Activated CD4-positive, alpha-beta T cell treated with anti-CD3 and anti-CD28 coated beads, Interleukin-2, Interleukin-6, amounts not matched to agents 100 ng/mL and 50 ng/mL, durations not matched to agents 16 hours and 8 hours (primary cell): ENCODE measurements at regions not wholly inside any gene's neighbourhood (a gene's known extent, or its start where the extent isn't known, plus 50 kb on each side); places are given as distances from the start of the nearest gene placed in this dataset.
"Not testable (repeated sequence)": the region's sequence is repeated elsewhere in the genome, so short reads cannot be mapped to it uniquely, and the experiment has no call there.

Experiments
- DNase-seq: peaks from one replicate; pipeline ENCODE4 v3.0.0-alpha.2; 2020

- DNase-seq = no peak
Measured at GRCh38 chr6:133055441-133055966, 185.7 kb upstream of the EYA4 start.

GRCh38 chr6:133057352-133057751, 183.8 kb upstream of the EYA4 start:
- DNase-seq = no peak

GRCh38 chr6:133062077-133062476, 179.1 kb upstream of the EYA4 start:
- no peak for DNase-seq

DNA sequence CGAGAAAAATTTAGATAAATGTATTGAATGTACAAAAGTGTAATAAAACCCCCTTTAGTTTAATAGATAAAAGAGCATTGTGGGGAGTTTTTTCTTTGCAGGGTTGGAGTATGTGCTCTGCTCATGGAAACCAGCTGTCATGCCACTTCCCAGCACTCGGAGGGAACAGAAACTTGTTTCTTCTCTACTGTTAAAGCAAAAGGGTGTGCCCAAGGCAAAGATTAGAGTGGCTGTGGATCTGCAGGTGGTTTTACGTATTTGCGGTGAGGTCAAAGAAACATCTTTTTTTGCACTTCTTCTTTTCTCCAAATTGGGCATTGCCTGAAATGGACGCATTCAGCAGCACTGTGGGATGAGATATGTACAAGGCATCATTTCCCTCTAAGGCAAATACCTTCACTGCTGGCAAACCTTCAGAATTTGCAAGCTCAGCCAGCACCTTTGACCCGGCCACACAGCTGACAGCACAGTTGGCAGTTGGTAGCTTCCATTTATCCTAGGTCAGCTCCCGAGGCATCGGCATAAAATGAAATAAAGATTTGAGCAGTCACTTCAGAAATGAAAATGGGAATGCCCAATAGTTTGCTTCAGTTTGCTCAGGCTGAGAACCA, 178.4 kb upstream of the EYA4 start:
- DNase-seq = no peak

GRCh38 chr6:133067960-133068359, 173.2 kb upstream of the EYA4 start:
- no peak for DNase-seq

- no peak for DNase-seq
Measured at GRCh38 chr6:133070410-133071043, 170.6 kb upstream of the EYA4 start.

DNA sequence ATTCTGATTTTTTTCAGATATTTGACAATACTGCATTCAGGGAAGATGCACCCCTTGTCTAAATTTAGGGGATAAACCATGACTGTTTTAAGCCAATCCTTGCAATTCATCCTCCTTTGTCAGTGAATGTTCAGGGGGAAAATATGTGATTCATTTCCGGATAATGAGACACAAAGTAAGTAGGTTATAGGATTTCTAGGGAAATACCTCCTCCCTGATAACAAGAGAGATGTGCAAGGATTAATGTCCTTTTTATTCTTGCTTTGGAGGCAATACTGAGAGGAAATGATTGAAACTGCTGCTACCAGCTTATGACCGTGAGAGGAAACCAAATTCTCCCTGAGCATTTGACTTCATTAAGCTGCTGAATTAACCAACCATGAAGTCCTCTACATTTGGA, 161.3 kb upstream of the EYA4 start:
- no peak for DNase-seq

DNA sequence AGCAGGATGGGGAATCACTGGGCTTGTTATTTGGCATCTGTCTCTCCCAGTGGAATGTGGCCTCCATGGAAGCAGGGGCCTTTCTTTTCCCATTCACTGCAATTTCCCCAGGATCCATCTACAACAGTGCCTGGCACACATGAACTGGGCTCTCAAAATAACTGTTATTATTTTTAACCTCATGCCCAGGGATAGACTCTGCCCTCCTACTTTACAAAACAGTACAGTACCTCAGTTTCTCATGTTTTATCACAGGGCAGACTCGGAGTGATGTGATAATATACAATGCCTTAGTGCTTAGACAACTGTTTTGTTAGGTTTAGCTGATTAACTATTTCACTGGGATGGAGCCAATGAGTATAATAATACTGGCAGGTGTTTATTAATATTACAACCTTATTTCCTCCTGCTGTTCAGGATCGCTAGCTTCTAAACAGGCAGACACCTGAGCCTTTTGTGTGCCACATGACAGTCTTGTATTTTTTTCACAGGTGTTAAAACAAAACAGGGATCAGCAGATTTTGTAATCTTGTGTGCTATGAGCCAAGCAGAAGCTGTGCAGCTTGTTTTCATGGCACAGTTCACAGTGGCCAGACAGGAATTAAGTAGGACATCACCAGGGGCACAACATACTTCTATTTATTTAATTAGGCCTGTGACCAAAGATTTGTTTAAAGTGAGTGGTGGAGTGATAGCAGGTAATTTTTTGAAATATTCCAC, 157.7 kb upstream of the EYA4 start:
- no peak for DNase-seq

- DNase-seq = no peak
Measured at GRCh38 chr6:133085471-133085870, 155.7 kb upstream of the EYA4 start.

DNA sequence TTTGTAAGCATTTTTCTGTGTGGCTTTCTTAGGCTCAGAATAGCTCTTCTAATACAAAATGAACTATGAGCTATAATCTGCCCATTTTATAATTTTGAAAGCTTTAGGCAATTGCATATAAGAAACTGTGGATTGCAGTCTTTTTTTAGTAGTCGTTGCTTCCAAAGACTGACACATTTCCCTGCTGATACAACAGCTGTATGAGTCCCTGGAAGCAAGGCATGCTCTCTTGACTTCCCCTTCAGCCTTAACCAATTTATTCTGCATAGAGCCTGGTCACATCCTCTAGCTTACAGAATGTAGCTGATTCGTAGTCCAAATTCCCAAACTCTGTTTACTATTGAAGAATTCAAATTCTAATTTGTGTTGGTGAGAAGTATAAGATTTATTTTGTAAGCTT, 155.3 kb upstream of the EYA4 start:
- DNase-seq = no peak

DNA sequence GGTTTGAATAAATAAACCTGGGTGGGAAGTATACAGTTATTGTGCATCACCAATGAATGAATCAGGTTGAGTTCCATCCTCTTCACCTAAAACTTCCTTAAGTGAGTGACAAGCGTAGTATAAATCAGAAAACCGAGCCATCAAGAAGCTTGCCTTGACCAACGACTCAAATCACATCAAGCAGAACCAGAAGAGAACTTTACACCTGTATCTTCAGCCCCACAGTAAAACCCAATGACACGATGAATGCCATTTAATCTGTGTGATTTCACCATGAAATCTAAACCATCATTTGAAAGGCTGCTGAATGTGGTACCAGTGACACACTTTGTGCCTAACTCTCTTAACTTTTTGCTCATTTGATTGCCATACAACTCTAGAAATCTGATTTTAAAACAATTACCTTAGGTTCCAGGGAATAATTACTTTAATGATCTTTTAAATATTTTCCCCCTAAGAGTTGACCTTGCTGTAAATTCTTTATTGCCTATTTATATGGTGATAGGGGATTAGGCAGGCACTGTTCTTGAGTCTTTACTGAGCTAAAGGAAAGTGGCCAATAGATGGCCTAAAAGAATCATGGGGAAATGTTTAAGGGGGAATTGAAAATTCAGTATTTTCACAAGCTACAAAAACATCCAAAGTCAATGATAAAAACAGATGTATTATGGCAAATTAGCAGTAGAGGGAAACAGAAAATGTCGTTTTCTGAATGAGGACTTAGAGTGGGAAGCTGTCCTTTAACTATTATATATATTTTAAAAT, 152.0 kb upstream of the EYA4 start:
- DNase-seq = no peak

DNA sequence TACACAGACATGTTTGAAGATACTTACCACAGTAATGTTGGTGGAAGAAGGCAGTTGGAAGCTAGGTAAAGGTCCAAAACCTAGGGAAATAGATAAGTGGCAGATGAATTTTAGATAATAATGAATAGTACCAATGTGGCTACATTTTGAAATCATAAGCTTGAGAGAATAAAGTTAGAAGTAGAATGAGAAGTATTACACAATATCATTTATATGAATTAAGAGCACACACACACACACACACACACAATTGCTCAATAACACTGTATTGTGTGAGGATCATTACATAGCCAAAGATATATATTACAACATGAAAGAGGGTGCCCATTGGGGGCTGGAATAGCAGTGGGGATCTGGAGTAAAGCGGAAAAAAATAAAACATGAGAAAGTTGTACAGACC, 149.0 kb upstream of the EYA4 start:
- DNase-seq = no peak

- no peak for DNase-seq
Measured at GRCh38 chr6:133092771-133093170, 148.4 kb upstream of the EYA4 start.

DNA sequence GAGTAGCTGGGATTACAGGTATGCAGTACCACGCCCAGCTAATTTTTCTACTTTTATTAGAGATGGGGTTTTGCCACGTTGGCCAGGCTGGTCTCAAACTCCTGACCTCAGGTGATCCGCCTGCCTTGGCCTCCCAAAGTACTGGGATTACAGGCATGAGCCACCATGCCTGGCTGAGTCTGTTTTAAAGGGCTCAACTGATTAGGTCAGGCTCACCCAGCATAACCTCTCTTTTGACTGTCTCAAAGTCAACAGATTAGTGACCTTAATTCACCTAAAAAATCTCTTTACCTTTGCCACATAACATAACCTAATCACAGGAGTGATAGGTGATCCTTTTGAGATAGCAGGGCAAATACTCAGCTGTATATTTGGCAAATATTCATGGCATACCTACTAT, 147.9 kb upstream of the EYA4 start:
- not testable (repeated sequence) for DNase-seq

DNA sequence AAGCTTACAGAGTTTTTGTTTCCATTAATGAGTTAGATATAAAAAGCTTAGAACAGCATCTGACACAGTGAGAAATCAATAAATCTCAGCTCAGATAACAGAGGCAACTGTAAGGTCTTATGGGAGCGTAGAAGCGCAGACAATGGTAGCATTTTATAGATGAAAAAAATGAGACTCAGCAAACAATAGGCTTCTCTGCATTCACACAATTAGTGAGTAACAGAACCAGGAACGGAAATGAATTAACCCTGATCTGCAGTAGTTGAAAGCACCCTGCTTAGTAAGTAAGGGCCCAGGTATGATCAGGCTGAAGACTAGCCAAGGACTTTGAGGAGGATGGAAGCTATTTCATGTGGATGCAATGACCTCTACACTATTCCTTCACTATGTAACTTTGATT, 147.2 kb upstream of the EYA4 start:
- DNase-seq = no peak

DNA sequence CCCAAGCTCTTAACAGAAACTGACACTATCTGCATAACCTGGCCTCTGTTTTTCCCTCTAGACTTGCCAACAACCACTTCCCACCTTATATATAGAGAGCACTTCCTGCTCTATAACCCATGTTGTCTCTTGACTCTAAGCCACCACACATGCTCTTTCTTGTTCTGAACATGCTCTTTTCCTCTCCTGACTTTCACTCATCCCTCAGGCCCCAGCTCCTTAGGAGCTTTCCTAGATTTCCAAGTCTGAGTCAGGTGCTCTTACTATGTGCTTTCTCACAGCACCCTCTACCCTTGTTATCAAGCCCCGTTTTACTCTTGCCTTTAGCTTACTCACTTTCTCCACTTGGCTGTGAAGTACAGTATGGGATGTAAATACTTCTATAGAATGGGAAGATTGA, 143.9 kb upstream of the EYA4 start:
- DNase-seq = no peak

GRCh38 chr6:133099573-133099972, 141.6 kb upstream of the EYA4 start:
- no peak for DNase-seq

DNA sequence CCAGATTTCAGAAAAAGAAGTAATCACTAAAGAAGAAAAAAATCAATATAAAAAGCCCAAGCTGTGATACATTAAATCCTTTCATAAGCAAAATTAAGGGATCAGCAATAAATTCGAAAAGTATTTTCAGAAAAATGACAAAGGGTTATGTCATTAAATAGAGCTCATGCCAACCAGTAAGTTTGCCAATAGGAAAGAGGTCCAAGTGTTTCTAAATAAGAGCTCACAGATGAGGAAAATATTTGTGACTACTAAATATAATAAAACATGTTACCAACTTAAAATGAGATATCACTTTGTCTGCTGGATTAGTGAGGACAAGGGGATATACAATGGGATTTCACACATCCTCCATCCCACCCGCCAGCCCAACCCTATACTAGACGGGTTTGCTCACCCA, 140.3 kb upstream of the EYA4 start:
- no peak for DNase-seq

DNA sequence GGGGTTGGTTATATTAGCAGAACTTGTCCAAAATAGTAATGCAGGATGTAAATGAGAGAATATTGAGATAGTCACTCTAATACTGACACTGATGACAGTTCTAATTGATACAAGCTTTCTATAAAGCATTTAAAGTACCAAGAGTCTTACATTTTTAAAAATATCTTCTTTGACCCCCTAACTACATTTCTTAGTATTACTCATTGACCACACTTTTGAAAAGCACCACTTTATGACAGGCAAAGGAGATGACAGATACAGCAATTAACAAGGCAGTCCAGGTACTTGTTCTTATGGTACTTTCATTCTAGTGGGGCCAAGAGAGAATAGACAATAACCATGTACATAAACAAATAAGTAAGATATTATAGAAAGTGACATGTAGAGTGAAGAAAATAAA, 139.4 kb upstream of the EYA4 start:
- DNase-seq = no peak

DNA sequence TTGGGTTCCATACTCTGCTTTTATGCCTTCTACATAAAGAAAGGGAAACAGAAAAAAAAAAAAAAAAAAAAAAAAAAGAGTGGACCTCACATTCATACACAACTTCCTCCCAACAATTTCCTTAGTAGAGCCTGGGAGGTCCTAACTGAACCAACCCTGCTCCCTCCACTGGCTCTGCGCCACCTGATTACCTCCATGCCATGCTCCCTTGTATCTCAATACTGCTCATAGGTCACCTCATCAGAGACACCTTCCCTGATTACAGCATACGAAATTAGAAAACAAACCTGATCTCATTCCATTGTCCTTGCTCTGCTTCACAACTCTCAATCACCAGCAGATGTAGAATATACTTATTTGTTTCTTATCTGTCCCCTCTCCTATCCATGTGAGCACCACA, 134.2 kb upstream of the EYA4 start:
- DNase-seq = no peak

- no peak for DNase-seq
Measured at GRCh38 chr6:133108419-133108818, 132.7 kb upstream of the EYA4 start.

GRCh38 chr6:133114973-133115372, 126.2 kb upstream of the EYA4 start:
- no peak for DNase-seq

GRCh38 chr6:133115946-133116345, 125.2 kb upstream of the EYA4 start:
- no peak for DNase-seq

- DNase-seq = no peak
Measured at GRCh38 chr6:133128191-133128590, 113.0 kb upstream of the EYA4 start.
